Mammary epithelial cell (primary cell): ENCODE measurements at regions not wholly inside any gene's neighbourhood (a gene's known extent, or its start where the extent isn't known, plus 50 kb on each side); places are given as distances from the start of the nearest gene placed in this dataset.

Source experiments
- CTCF ChIP-seq, 2 donors: IDR thresholded peaks in 1 of 2; conservative IDR thresholded peaks in 1 of 2; 2 replicates each; pipeline ENCODE4 v1.5.1; 2011 to 2012; ENCODE audit warnings: inconsistent platforms in 2 of 2, low read length in 2 of 2, mild to moderate bottlenecking in 2 of 2, control low read depth in 1 of 2, low read depth in 1 of 2; ENCODE audit not compliant: insufficient read depth in 1 of 2; ENCODE audit errors: extremely low read depth in 1 of 2
- EZH2 ChIP-seq: IDR thresholded peaks from 2 replicates; pipeline ENCODE4 v1.6.1; 2012; ENCODE audit warnings: low read length, inconsistent platforms, borderline replicate concordance

- TF ChIP-seq CTCF (conservative IDR thresholded peaks at IDR 0.05 in 1 of 2, IDR thresholded peaks at IDR 0.05 in 1 of 2; ENCODE audit: extremely low read depth in 1 of 2, insufficient read depth in 1 of 2, low read depth in 1 of 2, low read length in 2 of 2), result no peak
- TF ChIP-seq EZH2, result no peak
Measured at GRCh38 chr2:12074126-12074844, 327.9 kb downstream of the LPIN1 start.
